SK-N-SH treated with all-trans-retinoic acid at 6 μM for 48 hours (cell line): ENCODE measurements at regions not wholly inside any gene's neighbourhood (a gene's known extent, or its start where the extent isn't known, plus 50 kb on each side); places are given as distances from the start of the nearest gene placed in this dataset.

Experiments used
- ATAC-seq: fragments of 200-7000 bp; cut with Tn5 transposase; 3 replicates; pipeline ENCODE4 v1.9.1; 2020; ENCODE audit warnings: mild to moderate bottlenecking, moderate library complexity
- ARNTL ChIP-seq: fragments of 450-650 bp; formaldehyde crosslinking; IDR thresholded peaks from 2 replicates; pipeline ENCODE4 v1.5.0; 2020; ENCODE audit warnings: low read depth, mild to moderate bottlenecking, moderate library complexity, borderline replicate concordance
- BACH2 ChIP-seq: fragments of 250-450 bp; sonication (Bioruptor Pico); IDR thresholded peaks from 2 replicates; pipeline ENCODE4 v1.9.0; 2021; ENCODE audit warnings: mild to moderate bottlenecking, borderline replicate concordance
- CREB5 ChIP-seq: fragments of 250-450 bp; sonication (Bioruptor Pico); IDR thresholded peaks from 2 replicates; pipeline ENCODE4 v1.5.1; 2020; ENCODE audit warnings: low read depth, mild to moderate bottlenecking, moderate library complexity
- CSDC2 ChIP-seq: fragments of 250-450 bp; sonication (Bioruptor Pico); IDR thresholded peaks from 2 replicates; pipeline ENCODE4 v1.5.0; 2020; ENCODE audit warnings: mild to moderate bottlenecking, moderate library complexity
- CSRNP3 ChIP-seq: fragments of 250-450 bp; sonication (Bioruptor Pico); IDR thresholded peaks from 2 replicates; pipeline ENCODE4 v1.5.1; 2021; ENCODE audit warnings: mild to moderate bottlenecking, moderate library complexity
- ESRRG ChIP-seq: fragments of 250-450 bp; sonication (Bioruptor Pico); IDR thresholded peaks from 2 replicates; pipeline ENCODE4 v1.6.1; 2021; ENCODE audit warnings: mild to moderate bottlenecking
- GLIS3 ChIP-seq: fragments of 250-450 bp; sonication (Bioruptor Pico); IDR thresholded peaks from 2 replicates; pipeline ENCODE4 v1.5.0; 2020; ENCODE audit warnings: mild to moderate bottlenecking, moderate library complexity
- ISL1 ChIP-seq: fragments of 250-450 bp; sonication (Bioruptor Pico); IDR thresholded peaks from 2 replicates; pipeline ENCODE4 v2.1.2; 2022; ENCODE audit warnings: mild to moderate bottlenecking, moderate library complexity
- OSR1 ChIP-seq: fragments of 250-450 bp; sonication (Bioruptor Pico); IDR thresholded peaks from 2 replicates; pipeline ENCODE4 v1.8.0; 2022; ENCODE audit warnings: moderate library complexity, mild to moderate bottlenecking, inconsistent platforms
- POU6F1 ChIP-seq: fragments of 250-450 bp; sonication (Bioruptor Pico); IDR thresholded peaks from 2 replicates; pipeline ENCODE4 v1.8.0; 2021; ENCODE audit warnings: low read depth, mild to moderate bottlenecking, moderate library complexity, borderline replicate concordance
- PPARA ChIP-seq: fragments of 250-450 bp; sonication (Bioruptor Pico); IDR thresholded peaks from 2 replicates; pipeline ENCODE4 v1.5.0; 2020; ENCODE audit warnings: mild to moderate bottlenecking, borderline replicate concordance
- RARB ChIP-seq: fragments of 250-450 bp; sonication (Bioruptor Pico); IDR thresholded peaks from 2 replicates; pipeline ENCODE4 v1.8.0; 2021; ENCODE audit warnings: mild to moderate bottlenecking, moderate library complexity
- TCF4 ChIP-seq: fragments of 250-450 bp; sonication (Bioruptor Pico); IDR thresholded peaks from 2 replicates; pipeline ENCODE4 v1.8.0; 2021; ENCODE audit warnings: mild to moderate bottlenecking, moderate library complexity, borderline replicate concordance
- TOX ChIP-seq: fragments of 250-450 bp; sonication (Bioruptor Pico); IDR thresholded peaks from 2 replicates; pipeline ENCODE4 v1.8.0; 2021; ENCODE audit warnings: mild to moderate bottlenecking, moderate library complexity, borderline replicate concordance
- ZC3H10 ChIP-seq: fragments of 250-450 bp; sonication (Bioruptor Pico); IDR thresholded peaks from 2 replicates; pipeline ENCODE4 v1.5.1; 2021; ENCODE audit warnings: mild to moderate bottlenecking, moderate library complexity
- ZFP3 ChIP-seq: fragments of 250-450 bp; sonication (Bioruptor Pico); IDR thresholded peaks from 2 replicates; pipeline ENCODE4 v1.5.0; 2020; ENCODE audit warnings: mild to moderate bottlenecking, moderate library complexity
- ZFP30 ChIP-seq: fragments of 450-650 bp; formaldehyde crosslinking; IDR thresholded peaks from 2 replicates; pipeline ENCODE4 v1.5.0; 2022; ENCODE audit warnings: mild to moderate bottlenecking, moderate library complexity
- ZNF565 ChIP-seq: fragments of 450-650 bp; formaldehyde crosslinking; conservative IDR thresholded peaks from 2 replicates; pipeline ENCODE4 v1.5.0; 2020; ENCODE audit warnings: low read depth, mild to moderate bottlenecking, moderate library complexity

- ATAC-seq = no peak
- TF ChIP-seq CSDC2 = no peak
- no peak for TF ChIP-seq ZC3H10
- no peak for TF ChIP-seq ARNTL
- no peak for TF ChIP-seq OSR1 (CRISPR knock-in tag)
- no peak for TF ChIP-seq CSRNP3 (CRISPR knock-in tag)
These were observed 130.8 kb downstream of the ZNF621 start for GRCh38 chr3:40655551-40655950.

- TF ChIP-seq ZFP30 = no peak
- TF ChIP-seq TCF4 (CRISPR knock-in tag) = no peak
- TF ChIP-seq ZFP3 = no peak
- TF ChIP-seq OSR1 (CRISPR knock-in tag) = no peak
- no peak for TF ChIP-seq CREB5 (CRISPR knock-in tag)
- TF ChIP-seq GLIS3 (CRISPR knock-in tag) = no peak
- no peak for TF ChIP-seq BACH2 (CRISPR knock-in tag)
- no peak for TF ChIP-seq ZNF565
- TF ChIP-seq TOX (CRISPR knock-in tag) = no peak
- ATAC-seq = no peak
These were observed 132.9 kb downstream of the ZNF621 start for GRCh38 chr3:40657623-40658022.

- no peak for ATAC-seq
- TF ChIP-seq CREB5 (CRISPR knock-in tag) = no peak
- no peak for TF ChIP-seq PPARA (CRISPR knock-in tag)
- no peak for TF ChIP-seq CSRNP3 (CRISPR knock-in tag)
- TF ChIP-seq ZC3H10 = no peak
These were observed 133.5 kb downstream of the ZNF621 start for GRCh38 chr3:40658305-40658704.

- TF ChIP-seq ISL1 (CRISPR knock-in tag) (no peak), ARNTL (no peak), CSRNP3 (CRISPR knock-in tag) (no peak)
- ATAC-seq = no peak
These were observed 135.8 kb downstream of the ZNF621 start for GRCh38 chr3:40660554-40660953.

GRCh38 chr3:40661284-40661683 is 136.5 kb downstream of the ZNF621 start:
- ATAC-seq = no peak
- TF ChIP-seq POU6F1 (CRISPR knock-in tag) = no peak
- no peak for TF ChIP-seq RARB
- no peak for TF ChIP-seq OSR1 (CRISPR knock-in tag)
- TF ChIP-seq TOX (CRISPR knock-in tag) = no peak
- no peak for TF ChIP-seq ESRRG (CRISPR knock-in tag)
- TF ChIP-seq PPARA (CRISPR knock-in tag) = no peak
- TF ChIP-seq ISL1 (CRISPR knock-in tag) = no peak
